Erythroblast (primary cell): ENCODE measurements at regions not wholly inside any gene's neighbourhood (a gene's known extent, or its start where the extent isn't known, plus 50 kb on each side); places are given as distances from the start of the nearest gene placed in this dataset.

Experiments
- GATA1 ChIP-seq: IDR thresholded peaks from 2 replicates; pipeline ENCODE4 v1.6.1; 2011; ENCODE audit warnings: low read depth, mild to moderate bottlenecking, control low read depth, low read length, moderate library complexity
- POLR2A ChIP-seq: IDR thresholded peaks from 2 replicates; pipeline ENCODE4 v1.6.1; 2011; ENCODE audit warnings: mild to moderate bottlenecking, low read length

DNA sequence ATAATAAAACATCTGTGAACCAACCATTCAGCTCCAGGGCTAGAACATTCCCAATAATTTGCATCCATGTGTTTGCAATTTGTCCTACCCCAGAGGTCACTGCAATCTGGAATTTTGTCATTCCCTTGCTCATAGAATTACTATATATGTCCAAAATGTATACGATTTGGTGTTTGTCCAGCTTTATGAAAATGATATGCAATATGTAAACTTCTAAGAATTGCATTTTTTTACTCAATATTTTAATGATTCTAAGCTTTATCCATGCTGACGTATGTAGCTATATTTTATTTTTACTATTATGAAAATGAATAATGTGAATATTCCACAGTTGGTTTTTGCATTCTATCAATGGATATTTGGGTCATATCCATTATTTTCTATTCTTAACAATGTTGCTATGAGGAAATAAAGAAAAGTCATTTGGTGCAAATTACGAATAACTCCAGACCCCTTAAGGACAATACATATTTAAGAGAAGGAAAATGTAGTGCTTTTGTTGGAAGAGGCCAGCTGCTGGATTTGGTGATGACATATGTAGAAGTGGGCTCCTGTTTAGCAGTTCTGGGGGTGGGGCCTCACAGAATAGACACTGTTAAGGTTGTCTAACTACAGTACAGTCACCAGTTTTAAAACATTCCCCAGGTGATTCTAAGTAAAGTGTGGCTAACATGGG, 139.4 kb downstream of the SLC38A4 start:
- TF ChIP-seq POLR2A: no peak
- TF ChIP-seq GATA1: no peak
